C4-2B (cell line): ENCODE measurements at regions not wholly inside any gene's neighbourhood (a gene's known extent, or its start where the extent isn't known, plus 50 kb on each side); places are given as distances from the start of the nearest gene placed in this dataset.

Experiments used
- H3K27ac ChIP-seq: fragments of 450-650 bp; 2 replicates; pipeline ENCODE4 v1.5.1; 2017
- CTCF ChIP-seq: fragments of 450-650 bp; conservative IDR thresholded peaks from 2 replicates; pipeline ENCODE4 v1.5.1; 2017; ENCODE audit warnings: mild to moderate bottlenecking
- ZFX ChIP-seq: fragments of 450-650 bp; IDR thresholded peaks from 2 replicates; pipeline ENCODE4 v1.6.1; 2017

- no peak overlapping the region for H3K27ac ChIP-seq
- TF ChIP-seq ZFX (no peak), CTCF (no peak)
These were observed 329.6 kb downstream of the PCDH20 start for GRCh38 chr13:61086087-61086486.

GRCh38 chr13:61084988-61085387 is 330.7 kb downstream of the PCDH20 start:
- no peak overlapping the region for H3K27ac ChIP-seq
- TF ChIP-seq CTCF (no peak), ZFX (no peak)

GRCh38 chr13:61078976-61079770 is 336.5 kb downstream of the PCDH20 start:
- H3K27ac ChIP-seq = no peak overlapping the region
- TF ChIP-seq CTCF (no peak), ZFX (no peak)

GRCh38 chr13:61052175-61052574 is 363.5 kb downstream of the PCDH20 start:
- no peak overlapping the region for H3K27ac ChIP-seq
- TF ChIP-seq ZFX (no peak), CTCF (no peak)

- no peak overlapping the region for H3K27ac ChIP-seq
- TF ChIP-seq CTCF (no peak), ZFX (no peak)
These were observed 370.4 kb downstream of the PCDH20 start for GRCh38 chr13:61045251-61045650.

GRCh38 chr13:61040181-61040580 is 375.5 kb downstream of the PCDH20 start:
- no peak overlapping the region for H3K27ac ChIP-seq
- TF ChIP-seq ZFX (no peak), CTCF (no peak)

GRCh38 chr13:61039302-61039701 is 376.3 kb downstream of the PCDH20 start:
- TF ChIP-seq ZFX = no peak
- TF ChIP-seq CTCF = no peak
- no peak overlapping the region for H3K27ac ChIP-seq
